ENCODE measurements at regions not wholly inside any gene's neighbourhood (a gene's known extent, or its start where the extent isn't known, plus 50 kb on each side); places are given as distances from the start of the nearest gene placed in this dataset.

- H2BK15ac ChIP-seq (ENCODE audit: low read length) = no peak overlapping the region
- H3K23ac ChIP-seq (ENCODE audit: low read depth, low read length, poor library complexity) = no peak overlapping the region
- no CpG with 5 or more reads among the region's 7 CpGs for WGBS, 2 donors (ENCODE audit: extremely low coverage in 2 of 2, insufficient read length in 2 of 2, insufficient replicate concordance in 1 of 2)
- H3K4me2 ChIP-seq (ENCODE audit: insufficient read depth, low read length, poor library complexity, severe bottlenecking) = no peak overlapping the region
- peak overlapping the region; percentile 0 for H3K18ac ChIP-seq (ENCODE audit: low read length)
- no peak overlapping the region for H3K14ac ChIP-seq (ENCODE audit: low read length)
- H2BK120ac ChIP-seq (ENCODE audit: low read depth, low read length) = no peak overlapping the region
- no peaks in the 10 kb centered on the region for H3K79me1 ChIP-seq (ENCODE audit: low read depth, low read length)
- no peak overlapping the region for H3K9ac ChIP-seq (ENCODE audit: low read depth, low read length, poor library complexity)
- no peak overlapping the region for H3K4me3 ChIP-seq (ENCODE audit: low read length in 2 of 2)
- no peak overlapping the region for H3K27ac ChIP-seq (replicated peaks; ENCODE audit: low read length)
- no peak overlapping the region for H2AFZ ChIP-seq (ENCODE audit: low read length)
- no peaks in the 10 kb centered on the region for H3K4me1 ChIP-seq (ENCODE audit: control insufficient read depth in 2 of 2, insufficient read depth in 1 of 2, low read depth in 1 of 2, low read length in 2 of 2)
- H3K9me3 ChIP-seq (replicated peaks in 1 of 2; ENCODE audit: control insufficient read depth in 2 of 2, insufficient read depth in 1 of 2, low read depth in 1 of 2, low read length in 2 of 2) = peaks cover 2 to 4% of the 10 kb centered on the region in 2 donors
- H2BK12ac ChIP-seq (ENCODE audit: low read length) = no peak overlapping the region
- no peak overlapping the region for H2BK5ac ChIP-seq (ENCODE audit: low read length)
- H2AK5ac ChIP-seq (ENCODE audit: low read depth, low read length) = no peak overlapping the region
- DNase-seq (ENCODE audit: low spot score) = no peak
- H3K36me3 ChIP-seq (replicated peaks in 1 of 2; ENCODE audit: control insufficient read depth in 2 of 2, insufficient read depth in 2 of 2, low read length in 2 of 2) = no peaks in the 10 kb centered on the region
- H3K4ac ChIP-seq (ENCODE audit: low read length) = no peak overlapping the region
- H3K27me3 ChIP-seq (ENCODE audit: control insufficient read depth in 3 of 3, insufficient read depth in 3 of 3, low read depth in 1 of 3, low read length in 3 of 3) = no peaks in the 10 kb centered on the region
- no peak overlapping the region for H4K8ac ChIP-seq (ENCODE audit: low read depth, low read length)
- H4K91ac ChIP-seq (ENCODE audit: low read depth, low read length, poor library complexity) = no peak overlapping the region
These were observed 79.0 kb upstream of the CELF2 start for GRCh38 chr10:10938676-10939075.

DNA sequence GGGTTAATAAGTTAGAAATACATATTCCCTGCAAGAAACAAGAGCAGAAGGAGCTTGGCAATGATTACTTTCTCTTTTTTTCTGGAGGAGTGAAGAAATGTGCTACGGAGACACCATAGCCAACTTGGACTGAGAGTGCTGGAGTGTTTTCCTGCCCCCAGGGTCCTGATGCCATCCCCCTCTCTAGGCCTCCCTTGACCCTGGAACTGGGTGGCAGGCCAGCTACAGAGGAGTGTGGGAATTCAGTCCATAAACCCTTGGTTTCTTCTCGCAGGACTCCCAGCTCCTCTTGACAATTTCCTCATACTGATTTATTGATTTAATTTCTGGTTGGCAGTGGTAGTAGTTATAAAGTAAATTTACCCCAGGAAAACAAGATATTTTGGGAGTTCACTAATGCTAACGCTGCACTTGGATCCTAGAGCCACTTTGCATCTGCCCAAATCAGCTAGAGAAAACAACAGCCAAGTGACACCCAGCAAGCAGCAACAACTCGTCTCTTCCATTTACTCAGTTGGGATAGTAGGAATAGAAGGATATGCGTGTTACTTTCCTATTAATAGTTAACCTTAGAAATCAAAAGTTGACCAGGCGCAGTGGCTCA lies 76.4 kb upstream of the CELF2 start:
- Histone ChIP-seq H2AFZ (ENCODE audit: low read length) (no peak overlapping the region), H2BK5ac (ENCODE audit: low read length) (no peak overlapping the region)

GRCh38 chr10:10942441-10942840 lies 75.2 kb upstream of the CELF2 start:
- H3K14ac ChIP-seq (ENCODE audit: low read length) = no peak overlapping the region
- no peak overlapping the region for H2BK15ac ChIP-seq (ENCODE audit: low read length)
- no peak overlapping the region for H4K91ac ChIP-seq (ENCODE audit: low read depth, low read length, poor library complexity)
- peaks cover 15 to 17% of the 10 kb centered on the region in 2 donors for H3K9me3 ChIP-seq (replicated peaks in 1 of 2; ENCODE audit: control insufficient read depth in 2 of 2, insufficient read depth in 1 of 2, low read depth in 1 of 2, low read length in 2 of 2)
- no peak overlapping the region for H3K4me2 ChIP-seq (ENCODE audit: insufficient read depth, low read length, poor library complexity, severe bottlenecking)
- H4K8ac ChIP-seq (ENCODE audit: low read depth, low read length) = no peak overlapping the region
- no peak overlapping the region for H2AFZ ChIP-seq (ENCODE audit: low read length)
- no peak overlapping the region for H3K4me3 ChIP-seq (ENCODE audit: low read length in 2 of 2)
- peaks cover 0 to 4% (median 0%) of the 10 kb centered on the region in 3 experiments for H3K27me3 ChIP-seq (ENCODE audit: control insufficient read depth in 3 of 3, insufficient read depth in 3 of 3, low read depth in 1 of 3, low read length in 3 of 3)
- no peaks in the 10 kb centered on the region for H3K36me3 ChIP-seq (replicated peaks in 1 of 2; ENCODE audit: control insufficient read depth in 2 of 2, insufficient read depth in 2 of 2, low read length in 2 of 2)
- H3K4ac ChIP-seq (ENCODE audit: low read length) = no peak overlapping the region
- no peak overlapping the region for H2BK12ac ChIP-seq (ENCODE audit: low read length)
- H3K4me1 ChIP-seq (ENCODE audit: control insufficient read depth in 2 of 2, insufficient read depth in 1 of 2, low read depth in 1 of 2, low read length in 2 of 2) = no peaks in the 10 kb centered on the region
- H2BK5ac ChIP-seq (ENCODE audit: low read length) = no peak overlapping the region
- no CpG with 5 or more reads among the region's 1 CpG for WGBS, 2 donors (ENCODE audit: extremely low coverage in 2 of 2, insufficient read length in 2 of 2, insufficient replicate concordance in 1 of 2)
- H3K9ac ChIP-seq (ENCODE audit: low read depth, low read length, poor library complexity) = no peak overlapping the region
- H3K27ac ChIP-seq (replicated peaks; ENCODE audit: low read length) = no peak overlapping the region
- H3K79me1 ChIP-seq (ENCODE audit: low read depth, low read length) = no peaks in the 10 kb centered on the region
- H2BK120ac ChIP-seq (ENCODE audit: low read depth, low read length) = no peak overlapping the region
- H3K18ac ChIP-seq (ENCODE audit: low read length) = no peak overlapping the region
- DNase-seq (ENCODE audit: low spot score) = no peak
- no peak overlapping the region for H2AK5ac ChIP-seq (ENCODE audit: low read depth, low read length)
- H3K23ac ChIP-seq (ENCODE audit: low read depth, low read length, poor library complexity) = no peak overlapping the region

More for the DNA sequence above, 76.4 kb upstream of the CELF2 start:
- Histone ChIP-seq H3K4me2 (ENCODE audit: insufficient read depth, low read length, poor library complexity, severe bottlenecking) (no peak overlapping the region), H3K9ac (ENCODE audit: low read depth, low read length, poor library complexity) (no peak overlapping the region), H3K23ac (ENCODE audit: low read depth, low read length, poor library complexity) (no peak overlapping the region), H2BK12ac (ENCODE audit: low read length) (no peak overlapping the region), H3K4me1 (ENCODE audit: control insufficient read depth in 2 of 2, insufficient read depth in 1 of 2, low read depth in 1 of 2, low read length in 2 of 2) (no peaks in the 10 kb centered on the region), H3K4ac (ENCODE audit: low read length) (no peak overlapping the region), H3K27me3 (ENCODE audit: control insufficient read depth in 3 of 3, insufficient read depth in 3 of 3, low read depth in 1 of 3, low read length in 3 of 3) (no peaks in the 10 kb centered on the region), H2AK5ac (ENCODE audit: low read depth, low read length) (no peak overlapping the region), H3K36me3 (replicated peaks in 1 of 2; ENCODE audit: control insufficient read depth in 2 of 2, insufficient read depth in 2 of 2, low read length in 2 of 2) (no peaks in the 10 kb centered on the region), H4K8ac (ENCODE audit: low read depth, low read length) (no peak overlapping the region), H3K9me3 (replicated peaks in 1 of 2; ENCODE audit: control insufficient read depth in 2 of 2, insufficient read depth in 1 of 2, low read depth in 1 of 2, low read length in 2 of 2) (peaks cover 15 to 17% of the 10 kb centered on the region in 2 donors), H3K27ac (replicated peaks; ENCODE audit: low read length) (no peak overlapping the region), H3K4me3 (ENCODE audit: low read length in 2 of 2) (no peak overlapping the region), H3K79me1 (ENCODE audit: low read depth, low read length) (no peaks in the 10 kb centered on the region), H2BK120ac (ENCODE audit: low read depth, low read length) (no peak overlapping the region), H3K18ac (ENCODE audit: low read length) (no peak overlapping the region), H2BK15ac (ENCODE audit: low read length) (no peak overlapping the region), H4K91ac (ENCODE audit: low read depth, low read length, poor library complexity) (no peak overlapping the region), H3K14ac (ENCODE audit: low read length) (no peak overlapping the region)
- no CpG with 5 or more reads among the region's 6 CpGs for WGBS, 2 donors (ENCODE audit: extremely low coverage in 2 of 2, insufficient read length in 2 of 2, insufficient replicate concordance in 1 of 2)
- no peak for DNase-seq (ENCODE audit: low spot score)

- H2BK120ac ChIP-seq (ENCODE audit: low read depth, low read length) = no peak overlapping the region
- no peak overlapping the region for H2BK5ac ChIP-seq (ENCODE audit: low read length)
- H3K23ac ChIP-seq (ENCODE audit: low read depth, low read length, poor library complexity) = no peak overlapping the region
- H3K18ac ChIP-seq (ENCODE audit: low read length) = no peak overlapping the region
- H3K36me3 ChIP-seq (replicated peaks in 1 of 2; ENCODE audit: control insufficient read depth in 2 of 2, insufficient read depth in 2 of 2, low read length in 2 of 2) = no peaks in the 10 kb centered on the region
- H2AFZ ChIP-seq (ENCODE audit: low read length) = no peak overlapping the region
- no peak overlapping the region for H3K4me2 ChIP-seq (ENCODE audit: insufficient read depth, low read length, poor library complexity, severe bottlenecking)
- no peak overlapping the region for H2AK5ac ChIP-seq (ENCODE audit: low read depth, low read length)
- no peak overlapping the region for H4K91ac ChIP-seq (ENCODE audit: low read depth, low read length, poor library complexity)
- peaks cover 15 to 17% of the 10 kb centered on the region in 2 donors for H3K9me3 ChIP-seq (replicated peaks in 1 of 2; ENCODE audit: control insufficient read depth in 2 of 2, insufficient read depth in 1 of 2, low read depth in 1 of 2, low read length in 2 of 2)
- WGBS, 2 donors (ENCODE audit: extremely low coverage in 2 of 2, insufficient read length in 2 of 2, insufficient replicate concordance in 1 of 2) = no CpG with 5 or more reads among the region's 1 CpG
- no peak for DNase-seq (ENCODE audit: low spot score)
- no peak overlapping the region for H4K8ac ChIP-seq (ENCODE audit: low read depth, low read length)
- H3K9ac ChIP-seq (ENCODE audit: low read depth, low read length, poor library complexity) = no peak overlapping the region
- no peak overlapping the region for H3K4me3 ChIP-seq (ENCODE audit: low read length in 2 of 2)
- H3K4ac ChIP-seq (ENCODE audit: low read length) = no peak overlapping the region
- no peaks in the 10 kb centered on the region for H3K4me1 ChIP-seq (ENCODE audit: control insufficient read depth in 2 of 2, insufficient read depth in 1 of 2, low read depth in 1 of 2, low read length in 2 of 2)
- H3K27me3 ChIP-seq (ENCODE audit: control insufficient read depth in 3 of 3, insufficient read depth in 3 of 3, low read depth in 1 of 3, low read length in 3 of 3) = peaks cover 0 to 6% (median 0%) of the 10 kb centered on the region in 3 experiments
- no peak overlapping the region for H2BK15ac ChIP-seq (ENCODE audit: low read length)
- H3K27ac ChIP-seq (replicated peaks; ENCODE audit: low read length) = no peak overlapping the region
- no peak overlapping the region for H2BK12ac ChIP-seq (ENCODE audit: low read length)
- H3K14ac ChIP-seq (ENCODE audit: low read length) = no peak overlapping the region
- H3K79me1 ChIP-seq (ENCODE audit: low read depth, low read length) = no peaks in the 10 kb centered on the region
These were observed 71.6 kb upstream of the CELF2 start for GRCh38 chr10:10946081-10946480.

Measured in neuronal stem cell (in vitro differentiated cells).